HG03280 (cell line): ENCODE measurements at regions not wholly inside any gene's neighbourhood (a gene's known extent, or its start where the extent isn't known, plus 50 kb on each side); places are given as distances from the start of the nearest gene placed in this dataset.

Experiments
- ATAC-seq: cut with Tn5 transposase; IDR thresholded peaks from one replicate; pipeline ENCODE4 v1.9.1; 2021; ENCODE audit warnings: mild to moderate bottlenecking, moderate library complexity; ENCODE audit not compliant: unreplicated experiment

GRCh38 chr6:113169484-113169883, 687.7 kb upstream of the MARCKS start:
- no peak for ATAC-seq

- ATAC-seq, result no peak
Measured at GRCh38 chr6:113170454-113170853, 686.7 kb upstream of the MARCKS start.

- no peak for ATAC-seq
Measured at GRCh38 chr6:113171882-113172281, 685.3 kb upstream of the MARCKS start.

- ATAC-seq, result no peak
Measured at GRCh38 chr6:113172531-113172966, 684.6 kb upstream of the MARCKS start.

GRCh38 chr6:113178349-113178748, 678.8 kb upstream of the MARCKS start:
- ATAC-seq, result no peak

GRCh38 chr6:113181164-113181563, 676.0 kb upstream of the MARCKS start:
- no peak for ATAC-seq

GRCh38 chr6:113182370-113183141, 674.6 kb upstream of the MARCKS start:
- ATAC-seq, result no peak

GRCh38 chr6:113184291-113184690, 672.9 kb upstream of the MARCKS start:
- no peak for ATAC-seq

- ATAC-seq, result no peak
Measured at GRCh38 chr6:113184736-113185135, 672.4 kb upstream of the MARCKS start.

GRCh38 chr6:113185299-113185698, 671.8 kb upstream of the MARCKS start:
- ATAC-seq, result no peak

GRCh38 chr6:113187661-113188060, 669.5 kb upstream of the MARCKS start:
- ATAC-seq, result no peak

GRCh38 chr6:113188962-113189361, 668.2 kb upstream of the MARCKS start:
- ATAC-seq, result no peak

GRCh38 chr6:113190170-113190569, 667.0 kb upstream of the MARCKS start:
- no peak for ATAC-seq

- no peak for ATAC-seq
Measured at GRCh38 chr6:113194090-113194489, 663.1 kb upstream of the MARCKS start.

GRCh38 chr6:113202852-113203714, 654.1 kb upstream of the MARCKS start:
- ATAC-seq, result no peak

- no peak for ATAC-seq
Measured at GRCh38 chr6:113203715-113204110, 653.4 kb upstream of the MARCKS start.

GRCh38 chr6:113205553-113205952, 651.6 kb upstream of the MARCKS start:
- no peak for ATAC-seq

GRCh38 chr6:113208726-113209125, 648.4 kb upstream of the MARCKS start:
- no peak for ATAC-seq

- no peak for ATAC-seq
Measured at GRCh38 chr6:113209315-113209714, 647.8 kb upstream of the MARCKS start.

GRCh38 chr6:113211170-113211569, 646.0 kb upstream of the MARCKS start:
- ATAC-seq, result no peak

- ATAC-seq, result no peak
Measured at GRCh38 chr6:113219783-113220182, 637.4 kb upstream of the MARCKS start.

- no peak for ATAC-seq
Measured at GRCh38 chr6:113220832-113221231, 636.3 kb upstream of the MARCKS start.
